ENCODE measurements at regions not wholly inside any gene's neighbourhood (a gene's known extent, or its start where the extent isn't known, plus 50 kb on each side); places are given as distances from the start of the nearest gene placed in this dataset.
A peak's percentile ranks its signal among the peaks of the same experiment; 100 is the strongest.

GRCh38 chr5:3220638-3221288, 374.9 kb upstream of the IRX1 start:
- DNase-seq (ENCODE audit: extremely low spot score, unreplicated experiment), result peak; percentile 83
- Mint-ChIP-seq H3K9me3 (ENCODE audit: unreplicated experiment) (peaks cover 28% of the 10 kb centered on the region), H3K4me3 (ENCODE audit: unreplicated experiment) (no peak overlapping the region), H3K4me1 (ENCODE audit: unreplicated experiment) (no peaks in the 10 kb centered on the region), H3K36me3 (ENCODE audit: unreplicated experiment) (no peaks in the 10 kb centered on the region), H3K27me3 (ENCODE audit: unreplicated experiment) (no peaks in the 10 kb centered on the region), H3K27ac (ENCODE audit: unreplicated experiment) (no peak overlapping the region)
- no peak for TF ChIP-seq CTCF (IDR thresholded peaks at IDR 0.05)

- Mint-ChIP-seq H3K9me3 (ENCODE audit: unreplicated experiment) (peaks cover 27% of the 10 kb centered on the region), H3K27ac (ENCODE audit: unreplicated experiment) (no peak overlapping the region), H3K36me3 (ENCODE audit: unreplicated experiment) (no peaks in the 10 kb centered on the region), H3K27me3 (ENCODE audit: unreplicated experiment) (no peaks in the 10 kb centered on the region), H3K4me1 (ENCODE audit: unreplicated experiment) (no peaks in the 10 kb centered on the region), H3K4me3 (ENCODE audit: unreplicated experiment) (no peak overlapping the region)
- peak; percentile 82 for DNase-seq (ENCODE audit: extremely low spot score, unreplicated experiment)
- no peak for TF ChIP-seq CTCF (IDR thresholded peaks at IDR 0.05)
Measured at GRCh38 chr5:3220201-3220600, 375.4 kb upstream of the IRX1 start.

- Mint-ChIP-seq H3K27me3 (ENCODE audit: unreplicated experiment) (no peaks in the 10 kb centered on the region), H3K36me3 (ENCODE audit: unreplicated experiment) (no peaks in the 10 kb centered on the region), H3K27ac (ENCODE audit: unreplicated experiment) (no peak overlapping the region), H3K4me1 (ENCODE audit: unreplicated experiment) (no peaks in the 10 kb centered on the region), H3K9me3 (ENCODE audit: unreplicated experiment) (peaks cover 18% of the 10 kb centered on the region), H3K4me3 (ENCODE audit: unreplicated experiment) (no peak overlapping the region)
- TF ChIP-seq CTCF (IDR thresholded peaks at IDR 0.05), result no peak
- DNase-seq (ENCODE audit: extremely low spot score, unreplicated experiment), result peak; percentile 76
Measured at GRCh38 chr5:3218916-3219650, 376.5 kb upstream of the IRX1 start.

GRCh38 chr5:3217771-3218495, 377.7 kb upstream of the IRX1 start:
- no peak overlapping the region for H3K27ac Mint-ChIP-seq (ENCODE audit: unreplicated experiment)
- no peaks in the 10 kb centered on the region for H3K27me3 Mint-ChIP-seq (ENCODE audit: unreplicated experiment)
- H3K9me3 Mint-ChIP-seq (ENCODE audit: unreplicated experiment), result peaks cover 16% of the 10 kb centered on the region
- no peaks in the 10 kb centered on the region for H3K36me3 Mint-ChIP-seq (ENCODE audit: unreplicated experiment)
- H3K4me3 Mint-ChIP-seq (ENCODE audit: unreplicated experiment), result no peak overlapping the region
- TF ChIP-seq CTCF (IDR thresholded peaks at IDR 0.05), result no peak
- peak; percentile 83 for DNase-seq (ENCODE audit: extremely low spot score, unreplicated experiment)
- no peaks in the 10 kb centered on the region for H3K4me1 Mint-ChIP-seq (ENCODE audit: unreplicated experiment)

GRCh38 chr5:3217114-3217513, 378.5 kb upstream of the IRX1 start:
- peak; percentile 67 for DNase-seq (ENCODE audit: extremely low spot score, unreplicated experiment)
- no peaks in the 10 kb centered on the region for H3K27me3 Mint-ChIP-seq (ENCODE audit: unreplicated experiment)
- no peak for TF ChIP-seq CTCF (IDR thresholded peaks at IDR 0.05)
- no peaks in the 10 kb centered on the region for H3K36me3 Mint-ChIP-seq (ENCODE audit: unreplicated experiment)
- no peak overlapping the region for H3K4me3 Mint-ChIP-seq (ENCODE audit: unreplicated experiment)
- H3K4me1 Mint-ChIP-seq (ENCODE audit: unreplicated experiment), result no peaks in the 10 kb centered on the region
- H3K27ac Mint-ChIP-seq (ENCODE audit: unreplicated experiment), result no peak overlapping the region
- peaks cover 16% of the 10 kb centered on the region for H3K9me3 Mint-ChIP-seq (ENCODE audit: unreplicated experiment)
